ENCODE measurements at regions not wholly inside any gene's neighbourhood (a gene's known extent, or its start where the extent isn't known, plus 50 kb on each side); places are given as distances from the start of the nearest gene placed in this dataset.
"Not testable (repeated sequence)": the region's sequence is repeated elsewhere in the genome, so short reads cannot be mapped to it uniquely, and the experiment has no call there.

DNA sequence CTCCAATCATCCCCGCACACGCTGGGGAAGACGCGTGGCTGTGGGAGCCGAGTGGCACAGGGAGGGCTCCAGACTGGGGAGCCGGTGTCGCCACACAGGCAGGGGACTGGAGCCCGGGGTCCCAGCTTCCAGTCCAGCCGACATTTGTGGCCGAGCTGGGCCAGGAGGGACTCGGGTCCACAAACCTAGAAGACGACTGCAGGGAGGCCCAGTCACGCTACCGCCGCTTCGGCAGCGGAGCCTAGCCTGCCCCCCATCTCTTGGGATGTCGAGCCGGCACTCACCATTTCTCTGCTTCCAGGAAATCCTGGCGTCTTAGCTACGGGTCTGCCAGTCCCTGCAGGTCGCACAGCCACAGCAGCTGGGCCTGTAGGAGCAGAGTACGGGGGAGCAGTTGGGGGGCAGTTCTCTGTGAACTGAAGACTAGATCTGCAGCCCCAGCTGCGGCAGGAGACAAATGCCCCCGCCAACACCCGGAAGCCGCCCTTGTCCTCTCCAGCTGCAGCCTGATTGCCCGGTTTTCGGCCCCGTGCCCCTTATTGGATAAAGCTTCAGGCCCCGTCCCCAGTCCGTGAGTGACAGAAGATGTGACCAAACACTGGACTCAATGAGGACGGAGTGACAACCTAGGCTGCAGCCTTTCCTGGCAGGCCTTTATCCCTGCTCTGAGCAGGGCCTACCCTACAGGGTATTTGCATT, 270.7 kb downstream of the ZNF33B start:
- no peak for DNase-seq (ENCODE audit: low spot score)

GRCh38 chr10:42351745-42352144, 286.6 kb downstream of the ZNF33B start:
- no peak for DNase-seq (ENCODE audit: low spot score)

- not testable (repeated sequence) for DNase-seq (ENCODE audit: low spot score)
Measured at GRCh38 chr10:42336593-42337337, 301.6 kb downstream of the ZNF33B start.

DNA sequence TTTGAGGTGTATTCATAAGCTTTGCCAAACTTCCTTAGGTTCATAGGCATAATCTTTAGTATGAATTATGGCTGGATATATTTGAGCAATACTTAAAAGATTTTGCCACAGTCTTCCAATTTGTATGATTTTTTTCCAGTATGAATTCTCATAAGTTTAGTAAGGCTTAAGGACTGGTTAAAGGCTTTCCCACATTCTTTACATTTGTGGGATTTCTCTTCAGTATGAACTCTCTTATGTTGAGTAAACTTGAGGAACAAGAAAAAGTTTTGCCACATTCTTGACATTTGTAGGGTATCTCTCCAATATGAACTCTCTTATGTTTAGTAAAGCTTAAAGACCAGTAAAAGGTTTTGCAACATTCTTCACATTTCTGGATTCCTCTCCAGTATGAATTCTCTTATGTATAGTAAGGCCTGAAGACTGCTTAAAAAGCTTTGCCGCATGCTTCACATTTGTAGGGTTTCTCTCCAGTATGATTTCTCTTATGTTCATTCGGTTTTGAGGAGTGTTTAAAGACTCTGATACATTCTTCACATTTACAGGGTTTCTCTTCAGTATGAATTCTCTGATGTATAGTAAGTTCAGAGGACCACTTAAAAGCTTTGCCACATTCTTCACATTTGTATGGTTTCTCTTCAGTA, 302.6 kb downstream of the ZNF33B start:
- not testable (repeated sequence) for DNase-seq (ENCODE audit: low spot score)

DNA sequence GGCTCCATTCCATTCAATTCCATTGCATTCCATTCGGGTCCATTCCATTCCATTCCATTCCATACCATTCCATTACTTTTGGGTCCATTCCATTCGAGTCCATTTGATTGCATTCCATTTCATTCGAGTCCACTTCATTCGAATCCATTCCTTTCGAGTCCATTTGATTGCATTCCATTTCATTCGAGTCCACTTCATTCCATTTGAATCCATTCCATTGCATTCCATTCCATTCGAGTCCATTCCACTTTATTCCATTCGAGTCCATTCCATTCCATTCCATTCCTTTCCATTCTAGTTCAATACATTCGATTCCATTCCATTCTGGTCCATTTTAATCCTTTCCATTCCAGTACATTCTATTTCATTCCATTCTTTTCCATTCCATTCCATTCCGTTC, 334.0 kb downstream of the ZNF33B start:
- no peak for DNase-seq (ENCODE audit: low spot score)

DNA sequence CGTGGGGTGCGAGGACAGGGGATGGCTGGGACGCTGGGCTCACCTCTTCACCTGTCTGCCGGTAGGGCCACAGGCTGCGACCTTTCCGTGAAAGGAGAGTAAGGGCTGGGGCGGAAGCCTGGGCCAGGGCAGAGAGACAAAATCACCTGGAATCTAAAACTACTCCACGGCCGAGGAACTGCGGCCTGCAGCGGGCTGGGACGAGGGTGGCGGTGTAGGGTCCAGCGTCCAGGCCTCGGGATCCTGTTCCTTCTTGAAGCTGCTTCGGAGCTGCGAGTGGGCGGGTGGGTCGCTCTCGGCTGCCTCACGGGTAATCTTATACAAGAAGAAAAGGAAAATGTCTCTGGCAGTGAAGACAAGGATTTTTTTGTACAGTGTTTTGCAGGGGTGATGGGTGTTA, 356.5 kb downstream of the ZNF33B start:
- DNase-seq (ENCODE audit: low spot score), result not testable (repeated sequence)

GRCh38 chr10:42269788-42270187, 368.6 kb downstream of the ZNF33B start:
- not testable (repeated sequence) for DNase-seq (ENCODE audit: low spot score)

DNA sequence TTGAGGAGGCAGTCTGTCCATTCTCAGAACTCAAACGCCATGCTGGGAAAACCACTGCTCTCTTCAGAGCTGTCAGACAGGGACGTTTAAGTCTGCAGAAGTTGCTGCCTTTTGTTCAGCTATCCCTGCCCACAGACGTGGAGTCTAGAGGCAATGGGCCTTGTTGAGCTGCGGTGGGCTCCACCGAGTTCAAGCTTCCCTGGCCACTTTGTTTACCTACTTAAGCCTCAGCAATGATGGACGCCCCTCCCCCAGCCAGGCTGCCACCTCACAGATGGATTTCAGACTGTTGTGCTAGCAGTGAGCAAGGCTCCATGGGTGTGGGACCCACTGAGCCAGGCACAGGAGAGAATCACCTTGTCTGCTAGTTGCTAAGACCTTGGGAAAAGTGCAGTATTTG, 375.1 kb downstream of the ZNF33B start:
- DNase-seq (ENCODE audit: low spot score), result not testable (repeated sequence)

DNA sequence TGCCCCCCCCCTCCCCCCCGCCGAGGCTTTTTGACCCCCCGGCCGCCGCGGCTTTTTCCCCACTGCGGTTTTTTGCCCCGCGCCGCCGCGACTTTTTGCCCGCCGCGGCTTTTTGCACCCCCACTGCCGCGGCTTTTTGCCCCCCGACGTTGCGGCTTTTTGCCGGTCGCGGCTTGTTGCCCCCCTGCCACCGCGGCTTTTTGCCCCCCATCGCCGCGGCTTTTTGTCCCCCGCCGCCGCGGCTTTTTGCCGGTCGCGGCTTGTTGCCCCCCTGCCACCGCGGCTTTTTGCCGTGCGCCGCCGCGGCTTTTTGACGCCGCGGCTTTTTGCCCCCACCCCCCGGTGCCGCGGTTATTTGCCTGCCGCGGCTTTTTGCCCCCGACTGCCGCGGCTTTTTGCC, 395.4 kb downstream of the ZNF33B start:
- DNase-seq (ENCODE audit: low spot score), result not testable (repeated sequence)

GRCh38 chr10:42242135-42242805, 396.1 kb downstream of the ZNF33B start:
- DNase-seq (ENCODE audit: low spot score), result no peak

DNA sequence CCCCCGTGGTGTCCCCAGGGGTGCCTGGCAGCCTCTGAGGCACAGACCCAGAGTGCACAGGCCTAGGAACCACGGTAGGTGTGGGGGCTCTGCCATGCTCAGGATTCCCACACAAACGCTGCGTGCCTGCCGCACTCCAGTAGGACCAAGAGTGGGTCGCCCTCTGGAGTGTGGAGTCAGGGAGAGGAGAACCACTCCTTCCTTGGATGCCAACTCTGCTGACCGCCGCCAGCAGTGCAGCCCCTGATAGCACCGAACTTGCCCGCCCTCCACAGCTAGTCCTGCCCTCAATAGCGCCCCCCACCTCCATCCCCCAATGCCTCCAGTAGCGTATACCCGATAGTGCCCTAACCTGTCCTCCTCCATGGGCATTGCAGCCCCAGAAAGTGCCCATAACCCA, 402.0 kb downstream of the ZNF33B start:
- not testable (repeated sequence) for DNase-seq (ENCODE audit: low spot score)

DNA sequence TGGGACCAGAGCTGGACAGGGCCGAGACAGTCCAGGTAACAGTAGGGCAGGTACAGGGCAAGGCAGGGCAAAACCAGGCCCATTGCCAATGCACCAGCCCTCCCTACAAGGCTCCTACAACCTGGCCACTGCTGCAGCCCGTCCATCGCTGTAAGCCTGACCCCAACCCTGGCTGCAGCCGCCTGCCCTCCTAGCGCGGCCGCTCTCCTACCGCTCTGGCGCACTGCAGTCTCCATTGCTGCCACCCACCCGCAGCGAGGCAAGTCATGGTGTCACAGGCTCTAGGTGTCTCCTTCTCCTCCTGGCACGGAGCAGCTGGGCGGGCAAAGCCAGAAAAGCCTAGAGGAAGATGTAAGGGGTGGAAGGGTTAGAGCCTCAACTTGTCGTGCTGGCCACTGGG, 402.6 kb downstream of the ZNF33B start:
- not testable (repeated sequence) for DNase-seq (ENCODE audit: low spot score)

- not testable (repeated sequence) for DNase-seq (ENCODE audit: low spot score)
Measured at GRCh38 chr10:42235241-42235640, 403.1 kb downstream of the ZNF33B start.

- DNase-seq (ENCODE audit: low spot score), result not testable (repeated sequence)
Measured at GRCh38 chr10:42234506-42234905, 403.9 kb downstream of the ZNF33B start.

DNA sequence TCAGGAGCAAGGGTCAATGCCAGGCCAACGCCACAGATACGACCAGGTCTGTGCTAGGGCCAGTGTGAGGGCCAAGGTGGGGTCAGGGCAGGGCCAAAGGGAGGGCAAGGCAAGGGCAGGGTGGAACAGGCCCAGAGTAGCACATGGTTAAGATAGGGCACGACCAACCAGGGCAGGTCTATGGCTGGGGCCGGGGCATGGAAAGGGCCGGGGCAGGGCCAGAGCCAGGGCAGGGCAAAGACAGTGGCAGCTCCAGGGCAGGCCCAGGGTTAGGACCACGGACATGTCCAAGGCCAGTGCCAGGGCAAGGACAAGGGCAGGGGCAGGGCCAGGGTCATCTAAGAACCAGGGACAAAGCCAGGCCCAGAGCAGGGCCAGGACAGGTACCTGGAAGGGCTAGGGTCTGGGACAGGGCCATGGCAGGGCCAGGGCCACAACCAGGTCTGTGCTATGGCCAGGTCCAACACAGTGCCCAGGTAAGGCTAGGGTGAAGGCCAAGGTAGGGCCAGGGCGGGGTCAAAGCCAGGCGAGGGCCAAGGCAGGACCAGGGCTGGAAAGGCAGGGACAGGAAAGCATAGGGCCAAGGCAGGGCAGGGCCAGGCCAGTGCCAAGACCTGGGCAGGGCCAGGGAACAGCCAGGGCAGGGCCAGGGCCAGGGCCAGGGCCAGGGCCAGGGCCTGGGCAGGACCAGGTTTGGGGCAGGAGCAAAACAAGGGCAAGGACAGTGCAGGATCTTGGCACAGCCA, 404.7 kb downstream of the ZNF33B start:
- DNase-seq (ENCODE audit: low spot score), result not testable (repeated sequence)

DNA sequence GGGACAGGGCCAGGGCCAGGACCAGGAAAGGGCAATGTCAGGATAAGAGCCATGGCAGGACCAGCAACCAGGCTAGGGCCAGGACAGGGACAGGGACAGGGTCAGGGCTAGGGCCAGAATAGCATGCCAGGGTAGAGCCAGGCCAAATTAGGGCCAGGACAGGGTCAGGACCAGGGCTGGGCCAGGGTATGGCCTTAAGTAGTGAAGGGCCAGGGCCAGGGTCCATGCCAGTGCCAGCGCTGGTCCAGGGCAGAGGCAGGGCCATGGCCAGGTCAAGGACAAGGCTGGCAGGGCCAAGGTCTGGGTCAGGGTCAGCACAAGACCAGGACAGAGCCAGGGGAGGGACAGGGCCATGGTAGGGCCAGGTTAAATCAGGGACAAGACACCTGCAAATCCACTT, 405.4 kb downstream of the ZNF33B start:
- not testable (repeated sequence) for DNase-seq (ENCODE audit: low spot score)

GRCh38 chr10:42230812-42231211, 407.6 kb downstream of the ZNF33B start:
- DNase-seq (ENCODE audit: low spot score), result not testable (repeated sequence)

DNA sequence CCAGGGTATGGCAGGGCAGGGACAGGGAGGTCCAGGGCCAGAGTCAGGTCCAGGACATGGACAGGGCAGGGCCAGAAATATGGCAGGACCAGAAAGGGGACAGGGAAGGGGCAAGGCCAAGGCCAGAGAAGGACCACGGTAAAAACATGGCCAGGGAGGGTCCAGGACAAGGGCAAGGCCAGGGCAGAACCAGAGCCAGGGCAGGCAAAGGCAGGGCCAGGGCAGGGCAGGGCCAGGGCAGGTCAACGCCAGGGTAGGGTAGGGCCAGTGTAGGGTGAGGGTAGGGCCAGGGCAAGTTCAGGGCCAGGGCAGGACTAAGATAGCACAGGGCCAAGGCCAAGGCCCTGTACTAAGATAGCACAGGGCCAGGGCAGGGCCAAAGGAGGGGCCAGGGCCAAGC, 408.3 kb downstream of the ZNF33B start:
- not testable (repeated sequence) for DNase-seq (ENCODE audit: low spot score)

GRCh38 chr10:42227859-42228258, 410.5 kb downstream of the ZNF33B start:
- DNase-seq (ENCODE audit: low spot score), result not testable (repeated sequence)

- DNase-seq (ENCODE audit: low spot score), result not testable (repeated sequence)
Measured at GRCh38 chr10:42193588-42193987, 444.8 kb downstream of the ZNF33B start.

GRCh38 chr10:42192450-42192849, 445.9 kb downstream of the ZNF33B start:
- not testable (repeated sequence) for DNase-seq (ENCODE audit: low spot score)
